ENCODE measurements at regions not wholly inside any gene's neighbourhood (a gene's known extent, or its start where the extent isn't known, plus 50 kb on each side); places are given as distances from the start of the nearest gene placed in this dataset.

- ATAC-seq (no peak), DNase-seq (ENCODE audit: extremely low read depth in 1 of 4, low spot score in 3 of 4) (no peak), FAIRE-seq (no peak)
- Histone ChIP-seq H3K4me3 (no peak overlapping the region), H3K27me3 (ENCODE audit: control insufficient read depth in 2 of 2, insufficient read depth in 2 of 2, low read length in 2 of 2) (peaks cover 41 to 59% of the 10 kb centered on the region in 2 experiments), H3K4me2 (ENCODE audit: insufficient read depth, low read length) (no peak overlapping the region), H3K79me2 (ENCODE audit: control insufficient read depth, insufficient read depth, low read length) (no peaks in the 10 kb centered on the region), H3K4me1 (replicated peaks in 1 of 2; ENCODE audit: control insufficient read depth in 2 of 2, insufficient read depth in 2 of 2, low read length in 2 of 2) (peaks cover 0 to 5% of the 10 kb centered on the region in 2 experiments; a peak in 1 of 5 replicates), H4K20me1 (replicated peaks; ENCODE audit: control insufficient read depth, insufficient read depth, low read length) (0 out of 2 replicates have a peak, but pooled peaks cover 4% of the 10 kb centered on the region), H3K9ac (ENCODE audit: insufficient read depth in 1 of 2, low read depth in 2 of 2, low read length in 2 of 2) (no peak overlapping the region), H2AFZ (ENCODE audit: low read depth, low read length) (no peak overlapping the region), H3K9me3 (replicated peaks; ENCODE audit: control insufficient read depth, insufficient read depth, low read depth, low read length) (no peaks in the 10 kb centered on the region), H3K36me3 (ENCODE audit: control insufficient read depth, insufficient read depth, low read length) (no peaks in the 10 kb centered on the region), H3K27ac (ENCODE audit: extremely low read depth, low read depth, low read length) (no peak overlapping the region), H3K9me1 (ENCODE audit: control insufficient read depth, insufficient read depth, low read length) (no peaks in the 10 kb centered on the region)
- POLR2A ChIA-PET: interaction anchor here (1.2 kb wide), 1 partner anchor 11 kb away, joined by 3 read pairs; no protein-coding TSS in a partner anchor
- CTCF ChIA-PET (ENCODE audit: low intra/inter-chr PET ratio): no interaction called here
- TF ChIP-seq ETV6 (IDR thresholded peaks at IDR 0.05; ENCODE audit: borderline replicate concordance in 1 of 2, low read depth in 2 of 2, low read length in 1 of 2): no peak
- no peak for TF ChIP-seq ETV6 (CRISPR knock-in tag; IDR thresholded peaks at IDR 0.05; ENCODE audit: borderline replicate concordance)
- TF ChIP-seq, protein P1, sequence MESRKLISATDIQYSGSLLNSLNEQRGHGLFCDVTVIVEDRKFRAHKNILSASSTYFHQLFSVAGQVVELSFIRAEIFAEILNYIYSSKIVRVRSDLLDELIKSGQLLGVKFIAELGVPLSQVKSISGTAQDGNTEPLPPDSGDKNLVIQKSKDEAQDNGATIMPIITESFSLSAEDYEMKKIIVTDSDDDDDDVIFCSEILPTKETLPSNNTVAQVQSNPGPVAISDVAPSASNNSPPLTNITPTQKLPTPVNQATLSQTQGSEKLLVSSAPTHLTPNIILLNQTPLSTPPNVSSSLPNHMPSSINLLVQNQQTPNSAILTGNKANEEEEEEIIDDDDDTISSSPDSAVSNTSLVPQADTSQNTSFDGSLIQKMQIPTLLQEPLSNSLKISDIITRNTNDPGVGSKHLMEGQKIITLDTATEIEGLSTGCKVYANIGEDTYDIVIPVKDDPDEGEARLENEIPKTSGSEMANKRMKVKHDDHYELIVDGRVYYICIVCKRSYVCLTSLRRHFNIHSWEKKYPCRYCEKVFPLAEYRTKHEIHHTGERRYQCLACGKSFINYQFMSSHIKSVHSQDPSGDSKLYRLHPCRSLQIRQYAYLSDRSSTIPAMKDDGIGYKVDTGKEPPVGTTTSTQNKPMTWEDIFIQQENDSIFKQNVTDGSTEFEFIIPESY (CRISPR knock-in tag; IDR thresholded peaks at IDR 0.05): no peak
- no peak for TF ChIP-seq DMBX1 (CRISPR knock-in tag; IDR thresholded peaks at IDR 0.05; ENCODE audit: borderline replicate concordance)
- TF ChIP-seq ZNF316 (IDR thresholded peaks at IDR 0.05): no peak
- TF ChIP-seq BCL6 (CRISPR knock-in tag; IDR thresholded peaks at IDR 0.05): no peak
- TF ChIP-seq DPF2 (IDR thresholded peaks at IDR 0.05): no peak
- TF ChIP-seq ZBTB1 (CRISPR knock-in tag; IDR thresholded peaks at IDR 0.05; ENCODE audit: borderline replicate concordance, low read depth): no peak
- BruUV-seq (replicated peaks): no TSS peak
- 0% methylated on average over 4 of the region's 5 CpGs for WGBS (ENCODE audit: insufficient coverage, low coverage, missing lambda C conversion rate)
- in situ Hi-C loops (cut with MboI) (no loop called here), intact Hi-C loops (cut with micrococcal nuclease) (no loop called here)
Observed at GRCh38 chr2:8452296-8452695, 229.6 kb upstream of the ID2 start.

Data from K562 (cell line).